ENCODE measurements at regions not wholly inside any gene's neighbourhood (a gene's known extent, or its start where the extent isn't known, plus 50 kb on each side); places are given as distances from the start of the nearest gene placed in this dataset.

- no peak for TF ChIP-seq CTCF (conservative IDR thresholded peaks at IDR 0.05 in 1 of 2, IDR thresholded peaks at IDR 0.05 in 1 of 2; ENCODE audit: extremely low read depth in 1 of 2, insufficient read depth in 1 of 2, low read depth in 1 of 2, low read length in 2 of 2)
- TF ChIP-seq EZH2 (IDR thresholded peaks at IDR 0.05; ENCODE audit: borderline replicate concordance, low read length): no peak
These were observed 128.4 kb downstream of the BBS10 start for GRCh38 chr12:76219806-76220205.

Data from mammary epithelial cell (primary cell).